ENCODE measurements at regions not wholly inside any gene's neighbourhood (a gene's known extent, or its start where the extent isn't known, plus 50 kb on each side); places are given as distances from the start of the nearest gene placed in this dataset.

- TF ChIP-seq ISL1 (CRISPR knock-in tag; IDR thresholded peaks at IDR 0.05) = no peak
- TF ChIP-seq RARB (CRISPR knock-in tag; IDR thresholded peaks at IDR 0.05) = no peak
- TF ChIP-seq BACH2 (CRISPR knock-in tag; IDR thresholded peaks at IDR 0.05; ENCODE audit: borderline replicate concordance) = no peak
- no peak for TF ChIP-seq TSHZ2 (CRISPR knock-in tag; IDR thresholded peaks at IDR 0.05)
- TF ChIP-seq ZNF8 (CRISPR knock-in tag; IDR thresholded peaks at IDR 0.05) = no peak
Observed at GRCh38 chr3:117745516-117745915, 1035.9 kb downstream of the TUSC7 start.

Data from SK-N-SH treated with all-trans-retinoic acid at 6 μM for 48 hours (cell line).